DMS79 (cell line): ENCODE measurements at regions not wholly inside any gene's neighbourhood (a gene's known extent, or its start where the extent isn't known, plus 50 kb on each side); places are given as distances from the start of the nearest gene placed in this dataset.

ENCODE experiments used
- DNase-seq: peaks from one replicate; lab custom pipeline; 2025; lab: John Stamatoyannopoulos, UW

- DNase-seq, result no peak
These were observed 214.3 kb upstream of the N4BP1 start for GRCh38 chr16:48824271-48824670.

DNA sequence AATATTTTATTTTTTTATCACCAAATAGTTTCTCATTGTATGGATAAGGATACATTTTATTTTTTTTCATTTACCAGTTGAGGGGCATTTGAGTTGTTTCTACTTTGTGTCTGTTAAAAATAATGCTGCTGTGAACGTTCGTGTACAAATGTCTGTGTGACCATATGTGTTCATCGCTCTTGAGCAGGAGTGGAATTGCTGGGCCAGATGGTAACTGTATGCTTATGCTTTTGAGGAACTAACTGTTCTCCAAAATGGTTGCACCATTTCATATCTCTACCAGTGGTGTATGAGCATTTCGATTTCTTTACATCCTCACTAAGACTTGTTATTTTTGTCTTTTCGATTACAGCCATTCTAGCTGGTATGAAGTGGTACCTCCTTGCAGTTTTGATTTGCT is 212.5 kb upstream of the N4BP1 start:
- DNase-seq, result no peak

- no peak for DNase-seq
These were observed 210.4 kb upstream of the N4BP1 start for GRCh38 chr16:48820379-48820778.

- DNase-seq, result no peak
These were observed 208.3 kb upstream of the N4BP1 start for GRCh38 chr16:48818257-48818656.

DNA sequence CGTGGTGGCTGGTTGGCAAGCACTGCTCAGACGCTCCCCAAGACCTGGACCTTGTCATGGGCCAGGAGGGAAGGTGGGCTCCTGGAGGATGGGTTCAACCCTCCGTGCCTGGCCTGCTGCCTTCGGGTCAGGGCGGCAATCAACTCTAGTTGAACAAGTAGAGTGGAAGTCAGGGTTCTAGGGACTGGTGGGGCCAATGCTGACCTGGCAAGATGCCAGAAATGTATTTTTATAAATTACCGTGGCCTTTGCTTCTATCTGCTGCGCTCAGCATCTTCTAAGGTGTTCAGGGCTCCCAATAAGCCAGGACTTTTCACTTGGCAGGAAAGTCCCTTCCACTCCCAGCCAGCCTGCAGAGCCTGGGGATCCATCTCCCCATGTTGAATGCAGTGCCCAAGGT is 207.1 kb upstream of the N4BP1 start:
- DNase-seq, result no peak

- DNase-seq, result no peak
These were observed 206.4 kb upstream of the N4BP1 start for GRCh38 chr16:48816393-48816792.

GRCh38 chr16:48814994-48815393 is 205.0 kb upstream of the N4BP1 start:
- DNase-seq, result no peak

GRCh38 chr16:48813485-48813884 is 203.5 kb upstream of the N4BP1 start:
- DNase-seq, result no peak

DNA sequence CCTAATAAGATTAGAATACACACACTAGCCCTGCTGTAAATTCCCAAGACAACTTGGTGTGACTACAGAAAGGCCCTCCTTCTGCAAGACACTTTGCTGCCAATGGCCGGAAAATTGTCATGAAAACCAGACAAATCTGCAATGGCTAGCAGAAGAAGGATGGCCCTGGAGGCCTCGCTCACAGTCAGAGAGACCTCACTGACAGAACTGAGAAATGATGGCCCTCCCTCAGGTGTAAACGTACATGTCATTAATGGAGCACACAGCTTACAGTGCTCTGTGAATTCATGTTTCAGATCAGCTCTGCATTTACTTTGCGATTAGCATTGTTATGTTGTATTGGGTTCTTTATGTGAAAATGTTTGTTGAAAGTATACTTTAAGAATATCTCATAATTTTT is 202.9 kb upstream of the N4BP1 start:
- DNase-seq, result no peak

DNA sequence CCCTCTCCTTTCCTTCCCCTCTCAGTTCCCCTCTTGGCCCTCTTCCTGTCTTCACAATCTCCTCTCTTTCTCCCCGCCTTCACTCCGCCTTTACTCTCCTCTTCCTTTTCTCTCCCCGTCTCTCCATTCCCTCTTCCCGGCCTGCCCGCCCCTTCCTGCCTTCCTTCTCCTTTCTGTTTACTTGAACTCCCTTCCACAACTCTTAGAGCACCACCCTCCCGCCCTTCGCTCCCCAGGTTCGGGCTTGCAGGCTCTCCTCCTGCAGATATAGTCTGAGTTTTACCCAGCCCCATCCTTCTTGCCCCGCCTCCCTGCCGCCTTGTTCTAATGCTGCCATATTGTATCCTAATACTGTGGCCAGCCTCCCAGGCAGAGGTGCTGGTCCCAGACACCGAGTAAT is 201.5 kb upstream of the N4BP1 start:
- DNase-seq, result no peak

- DNase-seq, result no peak
These were observed 200.9 kb upstream of the N4BP1 start for GRCh38 chr16:48810803-48811453.

DNA sequence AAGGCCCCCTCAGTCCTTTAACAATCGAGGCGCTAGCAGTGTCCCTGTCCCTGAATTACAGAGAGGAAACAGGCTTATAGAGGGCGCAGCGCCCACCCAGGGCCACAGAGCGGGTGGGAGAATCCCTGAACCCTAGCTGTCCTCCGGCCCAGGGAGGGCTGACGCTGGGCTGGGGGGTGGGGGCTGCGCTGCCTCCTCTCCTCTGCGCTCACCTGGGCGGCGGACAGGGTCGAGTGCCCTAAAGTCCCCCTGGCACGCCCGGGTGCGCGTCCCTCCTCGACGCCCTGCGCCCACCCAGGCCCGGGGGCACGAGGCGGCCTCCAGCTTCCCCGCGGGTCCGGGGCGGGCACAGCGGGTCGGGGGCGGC is 200.4 kb upstream of the N4BP1 start:
- no peak for DNase-seq

- DNase-seq, result no peak
These were observed 180.2 kb upstream of the N4BP1 start for GRCh38 chr16:48790151-48790550.

DNA sequence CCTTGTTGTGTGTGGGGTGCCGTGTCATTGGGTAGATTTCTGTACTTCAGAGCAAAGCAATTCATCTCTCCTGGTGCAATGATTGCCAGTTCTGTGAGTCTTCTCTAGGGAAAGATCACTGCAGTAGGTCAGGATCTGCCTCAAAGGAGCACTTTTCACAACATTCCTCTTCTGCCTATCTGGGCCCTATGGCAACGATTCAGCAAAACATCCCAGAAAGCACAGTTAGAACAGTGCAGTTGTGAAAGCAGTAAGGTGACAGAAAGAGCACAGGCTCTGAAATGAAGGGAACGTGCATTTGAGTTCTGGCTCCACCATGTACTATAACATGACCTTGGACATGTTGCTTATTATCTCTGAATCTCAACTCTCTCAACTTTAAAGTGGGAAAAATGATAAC is 178.5 kb upstream of the N4BP1 start:
- no peak for DNase-seq

DNA sequence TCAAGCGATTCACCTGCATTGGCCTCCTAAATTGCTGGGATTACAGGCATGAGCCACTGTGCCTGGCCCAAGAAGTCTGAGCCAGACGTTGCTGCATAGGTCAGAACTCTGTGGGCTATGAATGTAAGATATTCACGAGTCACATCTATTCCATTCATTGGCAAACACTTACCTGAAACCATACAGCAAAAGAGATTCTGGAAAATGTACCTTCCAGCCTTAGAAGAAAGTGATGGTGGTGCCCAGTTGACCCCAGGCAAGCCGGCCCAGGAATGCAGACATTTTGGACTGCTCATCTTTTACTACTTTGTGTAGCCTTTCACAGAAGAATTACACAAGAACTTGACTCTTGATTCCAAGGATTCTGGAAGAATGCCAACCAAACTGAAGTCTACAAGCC is 135.6 kb upstream of the N4BP1 start:
- no peak for DNase-seq

- DNase-seq, result no peak
These were observed 131.0 kb upstream of the N4BP1 start for GRCh38 chr16:48740964-48741363.

DNA sequence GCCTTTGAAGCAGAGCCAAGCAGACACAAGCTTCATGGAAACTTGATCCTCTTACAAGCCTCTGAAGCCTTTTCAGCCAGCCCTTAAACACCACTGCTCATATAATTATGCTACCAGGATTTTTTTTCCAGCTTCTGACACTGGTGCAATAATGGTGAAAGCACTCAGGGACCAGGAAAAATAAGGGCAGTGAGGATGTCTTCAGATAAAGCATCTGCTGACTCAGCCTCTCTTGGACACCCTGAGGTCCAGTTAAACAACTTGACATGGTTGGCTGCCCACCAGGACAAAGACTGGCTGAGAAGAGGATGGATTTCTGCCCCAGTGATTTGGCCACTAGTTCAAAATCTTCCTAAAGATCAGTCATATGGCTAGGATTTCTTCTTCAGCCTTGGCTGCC is 124.2 kb upstream of the N4BP1 start:
- DNase-seq, result no peak

DNA sequence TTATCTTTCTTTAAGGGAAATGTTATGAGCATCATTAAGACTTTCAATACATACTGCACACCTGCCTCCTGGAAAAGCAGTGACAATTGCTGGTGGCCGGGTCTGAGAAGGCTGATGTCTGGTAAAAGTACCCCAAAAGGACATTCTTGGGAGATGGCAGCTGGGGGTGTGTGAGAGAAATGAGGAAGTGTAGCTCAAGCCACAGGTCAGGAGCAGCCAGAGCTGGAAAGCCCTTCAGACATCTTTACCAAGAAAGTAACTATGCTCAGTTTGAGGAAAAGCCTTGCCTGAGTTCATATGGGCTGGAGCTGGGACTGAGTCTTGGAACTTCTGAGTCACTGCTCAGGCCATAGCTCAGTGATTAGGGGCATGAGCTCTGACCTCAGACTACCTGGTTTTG is 94.7 kb upstream of the N4BP1 start:
- DNase-seq, result no peak

DNA sequence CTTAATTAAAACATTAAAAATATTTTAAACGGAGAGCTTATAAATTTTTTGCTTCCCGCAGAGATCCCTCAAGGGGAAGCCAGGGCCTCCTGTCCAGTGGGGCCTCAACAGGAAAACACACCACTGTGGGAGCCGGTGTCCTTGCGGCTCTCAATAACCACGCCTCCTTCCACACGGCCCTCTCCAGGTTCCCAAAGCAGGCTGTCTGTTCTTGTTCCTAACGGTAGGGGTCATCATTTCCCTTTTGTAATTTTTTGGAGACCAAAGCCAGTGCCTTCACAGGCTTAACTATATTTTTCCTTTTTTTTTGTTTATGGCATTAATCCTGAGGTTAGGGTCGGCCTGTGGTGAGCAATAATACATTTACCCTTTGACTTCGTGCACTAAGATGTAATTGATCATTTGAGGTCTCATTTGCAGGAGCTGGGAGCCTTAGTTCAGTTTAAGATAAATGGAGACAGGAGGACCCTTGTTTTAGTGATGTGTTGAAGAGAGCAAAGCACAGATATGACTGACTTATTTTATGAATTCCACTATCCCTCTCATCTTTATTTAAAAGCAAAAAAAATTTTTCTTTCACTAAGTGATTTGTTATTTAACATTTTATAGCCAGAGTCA is 77.5 kb upstream of the N4BP1 start:
- peak; percentile 8 for DNase-seq

DNA sequence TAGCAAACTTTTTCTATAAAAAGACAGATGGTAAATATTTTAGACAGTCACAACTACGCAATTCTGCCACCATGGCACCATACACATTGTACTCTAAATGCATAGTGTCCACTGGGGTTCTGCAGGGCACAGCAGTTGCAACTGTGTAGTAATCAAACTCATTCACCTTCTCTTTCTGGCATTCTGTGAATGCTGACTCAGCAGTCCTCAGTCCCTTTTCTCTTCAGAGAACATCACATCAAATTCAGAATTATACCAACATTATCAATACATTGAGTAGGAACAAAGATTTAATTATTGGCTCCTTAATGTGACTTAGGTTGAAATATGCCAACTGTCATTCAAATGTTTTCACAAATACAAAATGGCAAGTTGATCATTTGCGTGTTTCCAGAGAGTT is 74.2 kb upstream of the N4BP1 start:
- DNase-seq, result no peak

DNA sequence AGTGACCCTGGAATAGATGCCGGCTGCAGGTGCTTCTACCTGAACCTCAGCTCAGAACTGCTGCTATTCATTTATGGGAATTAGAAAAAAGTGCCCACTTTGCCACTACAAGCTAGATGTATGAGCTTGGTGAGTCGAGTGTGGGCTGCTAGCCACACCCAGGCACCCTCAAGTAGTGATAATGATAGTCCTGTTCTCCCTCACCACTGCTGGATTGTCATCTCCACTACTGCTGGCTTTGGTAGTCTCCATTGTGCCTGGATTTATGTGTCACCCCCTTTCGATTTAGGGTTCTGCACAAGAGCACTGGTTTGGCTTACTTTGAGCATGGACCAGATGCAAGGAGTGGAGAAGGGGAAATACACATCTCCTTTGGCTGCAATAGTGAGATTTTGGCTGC is 73.0 kb upstream of the N4BP1 start:
- no peak for DNase-seq

- no peak for DNase-seq
These were observed 71.5 kb upstream of the N4BP1 start for GRCh38 chr16:48681520-48681919.

- no peak for DNase-seq
These were observed 70.9 kb upstream of the N4BP1 start for GRCh38 chr16:48680881-48681280.

DNA sequence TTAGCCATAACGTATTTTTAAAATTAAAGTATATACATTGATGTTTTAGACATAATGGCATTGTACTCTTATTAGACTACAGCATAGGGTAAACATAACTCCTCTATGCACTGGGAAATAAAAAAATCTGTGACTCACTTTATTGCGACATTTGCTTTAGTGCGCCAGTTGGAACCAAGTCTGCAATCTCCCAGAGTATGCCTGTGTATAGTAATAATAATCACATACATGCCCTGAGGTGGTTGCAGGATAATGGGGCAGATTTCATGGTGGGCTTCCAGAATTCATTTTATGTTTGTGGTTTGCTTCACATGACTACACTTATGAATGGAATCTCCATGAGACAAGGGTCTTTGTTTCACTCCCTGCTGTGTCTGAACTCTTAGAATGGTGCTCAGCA is 66.9 kb upstream of the N4BP1 start:
- DNase-seq, result no peak
